ENCODE measurements at regions not wholly inside any gene's neighbourhood (a gene's known extent, or its start where the extent isn't known, plus 50 kb on each side); places are given as distances from the start of the nearest gene placed in this dataset.

GRCh38 chr14:51546603-51547258 lies 105.0 kb upstream of the FRMD6 start:
- no peaks in the 10 kb centered on the region for H3K9me2 ChIP-seq (replicated peaks; ENCODE audit: low read depth, low read length)
- no peaks in the 10 kb centered on the region for H3K4me1 ChIP-seq (ENCODE audit: insufficient read depth, low read length, poor library complexity, severe bottlenecking)
- no peaks in the 10 kb centered on the region for H3K79me2 ChIP-seq (ENCODE audit: insufficient read depth, low read length)
- no peaks in the 10 kb centered on the region for H4K20me1 ChIP-seq (ENCODE audit: insufficient read depth, low read length, poor library complexity, severe bottlenecking)
- TF ChIP-seq CTCF (conservative IDR thresholded peaks at IDR 0.05; ENCODE audit: low read length): no peak
- TF ChIP-seq EZH2phosphoT487 (IDR thresholded peaks at IDR 0.05; ENCODE audit: borderline replicate concordance): no peak
- H3K9me3 ChIP-seq (ENCODE audit: insufficient read depth, low read depth, low read length): no peaks in the 10 kb centered on the region
- no peaks in the 10 kb centered on the region for H3K36me3 ChIP-seq (ENCODE audit: insufficient read depth, low read length)
- no peak overlapping the region for H3K4me2 ChIP-seq (ENCODE audit: low read depth, low read length, poor library complexity, severe bottlenecking)
- no peak overlapping the region for H3K9ac ChIP-seq (ENCODE audit: low read depth, low read length, poor library complexity, severe bottlenecking)
- no peaks in the 10 kb centered on the region for H3F3A ChIP-seq (ENCODE audit: low read depth)
- no peak overlapping the region for H3K4me3 ChIP-seq (ENCODE audit: low read length, poor library complexity, severe bottlenecking)
- H2AFZ ChIP-seq (ENCODE audit: low read length): no peak overlapping the region
- no peaks in the 10 kb centered on the region for H3K27me3 ChIP-seq (ENCODE audit: insufficient read depth, low read length, poor library complexity, severe bottlenecking)

DNA sequence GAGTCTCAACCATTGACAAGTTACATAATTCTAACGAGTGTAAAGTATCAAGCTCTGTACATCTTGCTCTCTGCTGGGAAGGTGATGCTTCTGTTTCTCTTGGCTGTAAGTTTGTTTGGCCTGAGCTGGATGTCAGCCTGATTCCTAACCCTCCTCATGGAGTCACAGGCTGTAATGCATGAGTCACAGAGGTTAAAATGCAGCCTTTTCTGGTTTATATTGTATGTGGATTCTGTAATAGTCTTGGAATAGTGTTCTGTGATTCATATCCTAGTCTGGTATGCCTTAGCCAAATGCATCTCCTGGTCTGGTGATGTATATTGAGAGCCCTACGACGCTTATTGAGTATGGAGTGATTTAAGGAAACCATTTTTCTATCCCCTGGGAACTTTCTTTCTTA lies 104.5 kb upstream of the FRMD6 start:
- Histone ChIP-seq H3K4me1 (ENCODE audit: insufficient read depth, low read length, poor library complexity, severe bottlenecking) (no peaks in the 10 kb centered on the region), H3K9ac (ENCODE audit: low read depth, low read length, poor library complexity, severe bottlenecking) (no peak overlapping the region), H3K79me2 (ENCODE audit: insufficient read depth, low read length) (no peaks in the 10 kb centered on the region), H3F3A (ENCODE audit: low read depth) (no peaks in the 10 kb centered on the region), H3K9me2 (replicated peaks; ENCODE audit: low read depth, low read length) (no peaks in the 10 kb centered on the region), H4K20me1 (ENCODE audit: insufficient read depth, low read length, poor library complexity, severe bottlenecking) (no peaks in the 10 kb centered on the region), H3K4me2 (ENCODE audit: low read depth, low read length, poor library complexity, severe bottlenecking) (no peak overlapping the region), H3K36me3 (ENCODE audit: insufficient read depth, low read length) (no peaks in the 10 kb centered on the region), H3K9me3 (ENCODE audit: insufficient read depth, low read depth, low read length) (no peaks in the 10 kb centered on the region), H3K27me3 (ENCODE audit: insufficient read depth, low read length, poor library complexity, severe bottlenecking) (no peaks in the 10 kb centered on the region), H3K4me3 (ENCODE audit: low read length, poor library complexity, severe bottlenecking) (no peak overlapping the region), H2AFZ (ENCODE audit: low read length) (no peak overlapping the region)
- TF ChIP-seq EZH2phosphoT487 (IDR thresholded peaks at IDR 0.05; ENCODE audit: borderline replicate concordance): no peak
- TF ChIP-seq CTCF (conservative IDR thresholded peaks at IDR 0.05; ENCODE audit: low read length): no peak

GRCh38 chr14:51547701-51548100 lies 104.0 kb upstream of the FRMD6 start:
- H3K27me3 ChIP-seq (ENCODE audit: insufficient read depth, low read length, poor library complexity, severe bottlenecking): no peaks in the 10 kb centered on the region
- H3F3A ChIP-seq (ENCODE audit: low read depth): no peaks in the 10 kb centered on the region
- H3K4me2 ChIP-seq (ENCODE audit: low read depth, low read length, poor library complexity, severe bottlenecking): no peak overlapping the region
- H3K9ac ChIP-seq (ENCODE audit: low read depth, low read length, poor library complexity, severe bottlenecking): no peak overlapping the region
- H3K79me2 ChIP-seq (ENCODE audit: insufficient read depth, low read length): no peaks in the 10 kb centered on the region
- H3K36me3 ChIP-seq (ENCODE audit: insufficient read depth, low read length): no peaks in the 10 kb centered on the region
- H3K9me2 ChIP-seq (replicated peaks; ENCODE audit: low read depth, low read length): no peaks in the 10 kb centered on the region
- no peak for TF ChIP-seq CTCF (conservative IDR thresholded peaks at IDR 0.05; ENCODE audit: low read length)
- TF ChIP-seq EZH2phosphoT487 (IDR thresholded peaks at IDR 0.05; ENCODE audit: borderline replicate concordance): no peak
- no peaks in the 10 kb centered on the region for H3K9me3 ChIP-seq (ENCODE audit: insufficient read depth, low read depth, low read length)
- peaks cover 3% of the 10 kb centered on the region for H3K4me1 ChIP-seq (ENCODE audit: insufficient read depth, low read length, poor library complexity, severe bottlenecking)
- no peak overlapping the region for H2AFZ ChIP-seq (ENCODE audit: low read length)
- H3K4me3 ChIP-seq (ENCODE audit: low read length, poor library complexity, severe bottlenecking): no peak overlapping the region
- H4K20me1 ChIP-seq (ENCODE audit: insufficient read depth, low read length, poor library complexity, severe bottlenecking): no peaks in the 10 kb centered on the region
